SW480 (cell line): ENCODE measurements at regions not wholly inside any gene's neighbourhood (a gene's known extent, or its start where the extent isn't known, plus 50 kb on each side); places are given as distances from the start of the nearest gene placed in this dataset.
A peak's percentile ranks its signal among the peaks of the same experiment; 100 is the strongest.

ENCODE experiments used
- DNase-seq: peaks from one replicate; pipeline ENCODE4 v3.0.0-alpha.2; 2016; ENCODE audit warnings: low spot score

DNA sequence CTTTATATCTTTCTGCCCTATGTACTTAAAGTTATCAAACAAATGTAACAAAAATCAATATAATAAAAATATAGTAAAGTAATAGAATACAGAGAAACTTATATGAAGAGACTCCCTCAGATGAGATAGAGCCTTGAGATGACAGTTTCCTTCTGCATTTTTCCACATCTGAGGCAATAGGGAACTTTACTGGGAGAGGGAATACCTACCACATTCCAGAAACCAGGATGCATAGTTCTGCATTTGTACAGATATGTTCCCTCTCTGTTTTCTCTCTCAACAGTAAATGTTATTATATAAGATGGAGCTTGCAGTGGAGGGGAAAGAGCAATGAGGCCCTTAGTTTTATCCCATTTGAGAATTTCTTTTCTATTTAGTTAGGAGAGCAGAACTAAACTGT, 109.6 kb upstream of the KCNN2 start:
- no peak for DNase-seq

DNA sequence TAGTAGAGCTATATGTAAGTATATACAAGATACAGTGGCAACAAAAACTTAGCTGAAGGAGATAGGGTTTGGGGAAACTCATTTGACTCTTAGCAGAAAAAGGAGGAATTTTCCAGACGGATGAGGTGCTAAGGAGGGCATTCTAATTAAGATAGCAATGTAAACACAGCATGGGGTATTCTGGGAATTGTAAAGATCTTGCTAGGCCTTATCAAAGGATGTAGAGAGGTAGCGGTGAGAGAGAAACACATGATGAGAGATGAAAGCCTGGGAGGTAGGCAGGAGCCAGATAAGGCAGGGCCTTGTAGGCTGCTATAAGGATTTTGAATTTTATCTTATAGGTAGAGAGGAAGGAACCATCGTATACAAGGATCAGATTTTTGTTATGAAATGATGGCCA, 106.6 kb upstream of the KCNN2 start:
- DNase-seq: no peak

GRCh38 chr5:114261989-114262388, 99.9 kb upstream of the KCNN2 start:
- no peak for DNase-seq

- no peak for DNase-seq
Observed at GRCh38 chr5:114265432-114266060, 96.3 kb upstream of the KCNN2 start.

DNA sequence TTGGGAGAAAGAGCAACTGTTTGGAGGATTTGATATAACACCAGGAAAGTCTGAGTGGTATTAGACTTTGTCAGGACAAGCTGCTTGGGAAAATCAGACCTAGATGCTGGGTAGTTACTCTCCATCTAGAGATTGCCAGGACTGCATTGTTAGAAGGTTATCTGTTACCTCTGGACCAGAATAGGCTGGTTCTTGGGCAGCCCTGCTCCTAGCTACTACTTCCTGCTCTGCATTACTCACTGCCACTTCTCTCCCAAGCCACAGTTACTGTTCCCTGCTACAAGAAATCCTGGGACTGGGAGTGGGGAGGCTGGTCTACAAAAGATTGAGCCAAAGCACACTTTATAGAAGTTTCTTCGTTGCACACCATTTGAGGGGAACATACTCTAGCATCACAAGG, 95.5 kb upstream of the KCNN2 start:
- no peak for DNase-seq

GRCh38 chr5:114296191-114296590, 65.7 kb upstream of the KCNN2 start:
- DNase-seq: no peak

GRCh38 chr5:114297915-114298314, 64.0 kb upstream of the KCNN2 start:
- no peak for DNase-seq

- DNase-seq: peak; percentile 34
Observed at GRCh38 chr5:114305402-114306207, 56.3 kb upstream of the KCNN2 start.

GRCh38 chr5:114308017-114308416, 53.9 kb upstream of the KCNN2 start:
- no peak for DNase-seq

DNA sequence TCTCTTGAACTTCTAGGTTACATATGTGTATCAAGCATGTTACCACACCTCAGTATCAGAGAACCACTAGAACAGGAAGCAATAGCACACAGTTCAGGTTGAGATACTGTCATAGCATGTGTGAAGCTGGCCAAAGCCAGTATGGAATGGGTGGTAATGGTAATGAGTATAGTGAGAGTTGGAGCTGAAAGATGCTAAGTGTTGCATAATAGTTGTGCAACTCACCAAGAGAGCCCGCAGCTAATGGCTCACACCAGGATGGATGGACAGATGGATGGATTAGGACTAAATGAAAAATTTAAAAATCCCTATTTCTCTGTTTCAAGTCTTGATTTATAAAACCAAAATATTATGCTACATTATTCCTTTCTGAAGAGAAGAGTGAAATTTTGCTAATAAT, 53.4 kb upstream of the KCNN2 start:
- no peak for DNase-seq

DNA sequence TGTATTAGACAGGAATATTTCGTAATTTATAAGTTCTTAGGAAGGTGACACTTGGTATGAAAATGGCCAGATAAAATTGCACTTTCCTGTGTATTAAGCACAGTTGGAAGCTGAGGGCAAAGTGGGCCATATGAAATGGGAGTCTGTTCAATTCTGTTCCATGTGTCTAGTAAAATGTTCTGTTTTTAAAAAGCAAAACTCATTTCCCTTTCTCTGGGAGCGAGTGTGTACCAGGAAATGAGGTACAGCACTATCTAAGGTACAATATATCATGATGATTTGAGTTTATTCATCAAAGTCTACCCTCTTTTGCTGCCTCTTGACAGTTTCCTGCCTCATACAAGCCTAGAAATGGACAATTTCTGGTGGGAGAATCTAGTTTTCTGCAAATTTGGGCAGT, 51.2 kb upstream of the KCNN2 start:
- DNase-seq: no peak

GRCh38 chr5:114311281-114311680, 50.6 kb upstream of the KCNN2 start:
- DNase-seq: no peak

DNA sequence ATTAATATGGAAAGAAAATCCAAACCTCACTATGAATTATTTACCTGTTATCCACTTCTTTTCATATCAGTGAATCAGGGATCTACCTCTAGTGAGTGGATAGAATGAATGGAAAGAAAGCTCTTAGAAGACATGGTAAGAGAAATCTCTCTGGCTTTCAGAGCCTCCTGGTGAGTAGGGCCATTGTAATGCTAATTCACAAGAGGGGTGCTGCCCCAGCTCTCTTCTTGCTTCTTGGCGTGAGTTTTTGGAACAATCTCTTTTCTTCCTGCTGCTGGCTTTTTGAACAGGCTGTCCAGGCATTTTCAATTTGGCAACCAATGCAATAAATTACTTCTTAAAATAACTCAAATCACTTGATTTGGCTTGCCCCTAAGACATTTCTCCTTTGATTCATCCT, 49.9 kb upstream of the KCNN2 start:
- no peak for DNase-seq
